Activated naive CD8-positive, alpha-beta T cell treated with anti-CD3 and anti-CD28 coated beads, Interleukin-2, amount 10 ng/mL, durations not matched to agents 7 days and 5 days (primary cell): ENCODE measurements at regions not wholly inside any gene's neighbourhood (a gene's known extent, or its start where the extent isn't known, plus 50 kb on each side); places are given as distances from the start of the nearest gene placed in this dataset.
"Not testable (repeated sequence)": the region's sequence is repeated elsewhere in the genome, so short reads cannot be mapped to it uniquely, and the experiment has no call there.

Experiments used
- ATAC-seq: fragments of 150-1000 bp; cut with Tn5 transposase; one replicate; pipeline ENCODE4 v1.10.0; 2021; ENCODE audit warnings: low read depth, moderate library complexity
- POLR2A ChIA-PET: fragments of 350-600 bp; sonication (Branson Sonifier 250); formaldehyde crosslinking; loops from one replicate; lab custom pipeline; 2021; ENCODE audit warnings: antibody characterized with exemption; lab: Charles Lee
- DNase-seq: peaks from one replicate; pipeline ENCODE4 v3.0.0; 2021
- H3K27ac Mint-ChIP-seq: one replicate; pipeline ENCODE4 v1.8.0; 2022; ENCODE audit warnings: mild to moderate bottlenecking, mixed read lengths
- H3K27me3 Mint-ChIP-seq: one replicate; pipeline ENCODE4 v1.8.0; 2022; ENCODE audit warnings: mild to moderate bottlenecking, moderate library complexity, mixed read lengths
- H3K36me3 Mint-ChIP-seq: one replicate; pipeline ENCODE4 v1.8.0; 2021; ENCODE audit warnings: mild to moderate bottlenecking, mixed read lengths
- H3K4me1 Mint-ChIP-seq: one replicate; pipeline ENCODE4 v1.8.0; 2021; ENCODE audit warnings: mixed read lengths
- H3K4me3 Mint-ChIP-seq: one replicate; pipeline ENCODE4 v1.8.0; 2022; ENCODE audit warnings: mild to moderate bottlenecking, moderate library complexity, mixed read lengths
- H3K9me3 Mint-ChIP-seq: one replicate; pipeline ENCODE4 v1.8.0; 2021; ENCODE audit warnings: mixed read lengths

GRCh38 chr2:126978333-126978732, 79.6 kb downstream of the TEX51 start:
- POLR2A ChIA-PET, result no interaction called here
- no peak overlapping the region for H3K27ac Mint-ChIP-seq
- DNase-seq, result no peak
- H3K4me1 Mint-ChIP-seq, result no peaks in the 10 kb centered on the region
- H3K4me3 Mint-ChIP-seq, result no peak overlapping the region
- H3K36me3 Mint-ChIP-seq, result no peaks in the 10 kb centered on the region
- no peaks in the 10 kb centered on the region for H3K9me3 Mint-ChIP-seq
- ATAC-seq, result no peak
- no peaks in the 10 kb centered on the region for H3K27me3 Mint-ChIP-seq

- DNase-seq, result no peak
- Mint-ChIP-seq H3K27ac (no peak overlapping the region), H3K27me3 (no peaks in the 10 kb centered on the region), H3K36me3 (no peaks in the 10 kb centered on the region), H3K4me3 (no peak overlapping the region), H3K9me3 (no peaks in the 10 kb centered on the region), H3K4me1 (no peaks in the 10 kb centered on the region)
- ATAC-seq, result no peak
- POLR2A ChIA-PET, result no interaction called here
These were observed 80.6 kb downstream of the TEX51 start for GRCh38 chr2:126979039-126980003.

- Mint-ChIP-seq H3K4me1 (no peaks in the 10 kb centered on the region), H3K9me3 (no peaks in the 10 kb centered on the region), H3K4me3 (no peak overlapping the region), H3K27ac (no peak overlapping the region), H3K36me3 (no peaks in the 10 kb centered on the region), H3K27me3 (peaks cover 10% of the 10 kb centered on the region)
- ATAC-seq (no peak), DNase-seq (no peak)
- POLR2A ChIA-PET, result no interaction called here
These were observed 82.8 kb downstream of the TEX51 start for GRCh38 chr2:126981476-126981875.

- Mint-ChIP-seq H3K4me3 (no peak overlapping the region), H3K9me3 (no peaks in the 10 kb centered on the region), H3K4me1 (no peaks in the 10 kb centered on the region), H3K27ac (no peak overlapping the region), H3K36me3 (no peaks in the 10 kb centered on the region), H3K27me3 (peaks cover 15% of the 10 kb centered on the region)
- POLR2A ChIA-PET, result no interaction called here
- ATAC-seq (no peak), DNase-seq (no peak)
These were observed 84.2 kb downstream of the TEX51 start for GRCh38 chr2:126982935-126983334.

GRCh38 chr2:126986631-126987187, 88.0 kb downstream of the TEX51 start:
- Mint-ChIP-seq H3K27me3 (peaks cover 23% of the 10 kb centered on the region), H3K4me1 (no peaks in the 10 kb centered on the region), H3K27ac (no peak overlapping the region), H3K4me3 (no peak overlapping the region), H3K36me3 (no peaks in the 10 kb centered on the region), H3K9me3 (no peaks in the 10 kb centered on the region)
- POLR2A ChIA-PET, result no interaction called here
- DNase-seq (no peak), ATAC-seq (no peak)

- H3K4me1 Mint-ChIP-seq, result no peaks in the 10 kb centered on the region
- H3K27me3 Mint-ChIP-seq, result peaks cover 26% of the 10 kb centered on the region
- no peaks in the 10 kb centered on the region for H3K36me3 Mint-ChIP-seq
- POLR2A ChIA-PET, result no interaction called here
- H3K9me3 Mint-ChIP-seq, result no peaks in the 10 kb centered on the region
- DNase-seq (no peak), ATAC-seq (no peak)
- no peak overlapping the region for H3K27ac Mint-ChIP-seq
- H3K4me3 Mint-ChIP-seq, result no peak overlapping the region
These were observed 89.8 kb downstream of the TEX51 start for GRCh38 chr2:126988482-126988881.

GRCh38 chr2:126989064-126989463, 90.4 kb downstream of the TEX51 start:
- DNase-seq, H3K4me3 Mint-ChIP-seq, H3K4me1 Mint-ChIP-seq, H3K9me3 Mint-ChIP-seq, H3K27ac Mint-ChIP-seq, POLR2A ChIA-PET, H3K36me3 Mint-ChIP-seq, ATAC-seq: not testable (repeated sequence)
- peaks cover 26% of the 10 kb centered on the region for H3K27me3 Mint-ChIP-seq

- Mint-ChIP-seq H3K9me3 (no peaks in the 10 kb centered on the region), H3K36me3 (no peaks in the 10 kb centered on the region), H3K27ac (no peak overlapping the region), H3K4me3 (no peak overlapping the region), H3K4me1 (no peaks in the 10 kb centered on the region), H3K27me3 (peaks cover 30% of the 10 kb centered on the region)
- ATAC-seq (no peak), DNase-seq (no peak)
- POLR2A ChIA-PET, result no interaction called here
These were observed 91.5 kb downstream of the TEX51 start for GRCh38 chr2:126990200-126990599.

GRCh38 chr2:126990605-126991532, 92.2 kb downstream of the TEX51 start:
- Mint-ChIP-seq H3K4me1 (no peaks in the 10 kb centered on the region), H3K27me3 (peaks cover 26% of the 10 kb centered on the region), H3K4me3 (no peak overlapping the region), H3K27ac (no peak overlapping the region), H3K9me3 (no peaks in the 10 kb centered on the region), H3K36me3 (no peaks in the 10 kb centered on the region)
- POLR2A ChIA-PET, result no interaction called here
- DNase-seq (no peak), ATAC-seq (no peak)

- no peak for ATAC-seq
- H3K27ac Mint-ChIP-seq, result no peak overlapping the region
- POLR2A ChIA-PET, result no interaction called here
- H3K27me3 Mint-ChIP-seq, result peaks cover 17% of the 10 kb centered on the region
- H3K4me1 Mint-ChIP-seq, result no peaks in the 10 kb centered on the region
- no peaks in the 10 kb centered on the region for H3K36me3 Mint-ChIP-seq
- no peak for DNase-seq
- no peaks in the 10 kb centered on the region for H3K9me3 Mint-ChIP-seq
- no peak overlapping the region for H3K4me3 Mint-ChIP-seq
These were observed 95.7 kb downstream of the TEX51 start for GRCh38 chr2:126994340-126994777.

GRCh38 chr2:126995621-126996377, 97.1 kb downstream of the TEX51 start:
- peaks cover 15% of the 10 kb centered on the region for H3K27me3 Mint-ChIP-seq
- DNase-seq, result no peak
- POLR2A ChIA-PET, result no interaction called here
- H3K9me3 Mint-ChIP-seq, result no peaks in the 10 kb centered on the region
- H3K27ac Mint-ChIP-seq, result no peak overlapping the region
- no peaks in the 10 kb centered on the region for H3K4me1 Mint-ChIP-seq
- H3K4me3 Mint-ChIP-seq, result no peak overlapping the region
- no peaks in the 10 kb centered on the region for H3K36me3 Mint-ChIP-seq
- no peak for ATAC-seq

- H3K4me3 Mint-ChIP-seq, result no peak overlapping the region
- H3K9me3 Mint-ChIP-seq, result no peaks in the 10 kb centered on the region
- H3K36me3 Mint-ChIP-seq, result no peaks in the 10 kb centered on the region
- H3K27ac Mint-ChIP-seq, result no peak overlapping the region
- DNase-seq (no peak), ATAC-seq (no peak)
- H3K27me3 Mint-ChIP-seq, result peaks cover 15% of the 10 kb centered on the region
- no peaks in the 10 kb centered on the region for H3K4me1 Mint-ChIP-seq
- POLR2A ChIA-PET, result no interaction called here
These were observed 97.6 kb downstream of the TEX51 start for GRCh38 chr2:126996378-126996699.
